ENCODE measurements at regions not wholly inside any gene's neighbourhood (a gene's known extent, or its start where the extent isn't known, plus 50 kb on each side); places are given as distances from the start of the nearest gene placed in this dataset.
"Not testable (repeated sequence)": the region's sequence is repeated elsewhere in the genome, so short reads cannot be mapped to it uniquely, and the experiment has no call there.

DNA sequence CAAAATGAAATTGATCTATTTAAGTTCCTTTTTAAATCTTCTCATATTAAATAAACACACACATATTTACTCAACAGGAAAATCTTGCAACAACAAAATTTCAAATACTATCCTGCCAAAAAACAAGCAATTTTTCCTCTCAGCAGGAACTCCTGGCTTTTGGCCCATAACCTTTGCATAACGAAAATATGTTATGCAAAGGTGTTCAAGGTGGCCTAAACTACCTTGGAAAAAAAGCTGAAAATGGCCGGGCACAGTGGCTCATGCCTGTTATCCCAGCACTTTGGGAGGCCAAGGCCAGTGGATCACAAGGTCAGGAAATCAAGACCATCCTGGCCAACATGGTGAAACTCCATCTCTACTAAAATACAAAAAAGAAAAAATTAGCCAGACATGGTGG lies 424.3 kb upstream of the ZNF337 start:
- not testable (repeated sequence) for DNase-seq

- DNase-seq, result not testable (repeated sequence)
Measured at GRCh38 chr20:26094498-26094897, 397.8 kb upstream of the ZNF337 start.

DNA sequence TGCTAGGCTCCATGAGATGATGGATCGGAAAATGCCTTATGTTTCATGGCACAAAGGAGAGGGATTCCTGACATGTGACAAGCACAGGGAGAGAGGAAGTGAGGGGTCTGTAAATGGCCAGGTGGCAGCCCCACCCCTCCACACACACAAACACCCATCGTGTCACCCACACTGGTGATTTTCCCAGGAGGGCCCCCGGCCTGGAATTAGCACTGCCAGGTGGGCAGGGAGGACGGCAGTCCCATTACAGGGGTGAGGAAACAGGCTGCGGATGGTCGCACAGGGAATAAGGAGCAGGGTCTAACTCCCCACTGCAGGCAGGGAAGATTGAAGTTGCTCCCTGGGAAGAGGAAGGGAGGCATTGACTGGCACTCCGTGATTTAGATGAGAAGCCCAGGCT lies 395.3 kb upstream of the ZNF337 start:
- DNase-seq, result not testable (repeated sequence)

- not testable (repeated sequence) for DNase-seq
Measured at GRCh38 chr20:26086195-26086594, 389.5 kb upstream of the ZNF337 start.

GRCh38 chr20:26073972-26074371 lies 377.3 kb upstream of the ZNF337 start:
- DNase-seq, result not testable (repeated sequence)

DNA sequence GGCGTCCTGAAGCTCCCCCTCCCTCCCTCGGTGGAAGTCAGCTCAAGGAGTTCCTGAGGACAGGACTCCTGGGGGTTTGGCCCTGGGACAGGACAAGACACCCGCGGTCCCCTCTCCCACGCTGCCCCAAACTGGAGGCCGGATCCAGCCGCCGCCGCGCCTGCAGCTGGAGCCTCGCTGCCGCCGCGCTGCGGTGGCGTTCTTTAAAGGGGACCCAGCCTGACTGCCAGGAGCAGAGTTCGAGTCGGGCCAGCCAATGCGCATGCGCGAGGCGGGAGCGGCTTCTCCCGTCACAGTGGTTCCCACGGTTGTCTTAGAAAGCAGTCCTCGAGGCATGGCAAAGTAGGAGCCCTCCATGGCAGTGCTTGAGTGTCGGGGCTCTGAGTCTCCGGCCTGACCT lies 362.7 kb upstream of the ZNF337 start:
- DNase-seq, result not testable (repeated sequence)

DNA sequence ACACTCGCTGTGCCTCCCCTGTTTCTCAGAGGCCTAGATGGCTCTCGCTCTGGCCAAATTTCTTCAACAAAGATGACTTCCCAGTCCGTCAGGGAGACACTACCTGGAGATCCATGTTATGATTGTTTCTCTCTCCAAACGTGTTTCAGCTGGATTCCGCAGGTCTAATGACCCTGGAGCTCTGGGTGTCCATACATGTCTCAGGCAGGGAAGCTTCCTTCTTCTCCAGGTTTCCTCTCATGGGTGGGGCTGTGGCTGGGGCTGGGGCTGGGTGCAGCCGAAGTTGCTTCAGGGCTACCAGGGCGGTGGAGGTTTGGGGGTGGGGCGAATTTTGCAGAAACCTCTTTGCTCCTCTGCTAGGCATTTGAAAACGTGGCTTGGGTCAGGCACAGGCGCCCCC lies 361.8 kb upstream of the ZNF337 start:
- DNase-seq, result not testable (repeated sequence)

DNA sequence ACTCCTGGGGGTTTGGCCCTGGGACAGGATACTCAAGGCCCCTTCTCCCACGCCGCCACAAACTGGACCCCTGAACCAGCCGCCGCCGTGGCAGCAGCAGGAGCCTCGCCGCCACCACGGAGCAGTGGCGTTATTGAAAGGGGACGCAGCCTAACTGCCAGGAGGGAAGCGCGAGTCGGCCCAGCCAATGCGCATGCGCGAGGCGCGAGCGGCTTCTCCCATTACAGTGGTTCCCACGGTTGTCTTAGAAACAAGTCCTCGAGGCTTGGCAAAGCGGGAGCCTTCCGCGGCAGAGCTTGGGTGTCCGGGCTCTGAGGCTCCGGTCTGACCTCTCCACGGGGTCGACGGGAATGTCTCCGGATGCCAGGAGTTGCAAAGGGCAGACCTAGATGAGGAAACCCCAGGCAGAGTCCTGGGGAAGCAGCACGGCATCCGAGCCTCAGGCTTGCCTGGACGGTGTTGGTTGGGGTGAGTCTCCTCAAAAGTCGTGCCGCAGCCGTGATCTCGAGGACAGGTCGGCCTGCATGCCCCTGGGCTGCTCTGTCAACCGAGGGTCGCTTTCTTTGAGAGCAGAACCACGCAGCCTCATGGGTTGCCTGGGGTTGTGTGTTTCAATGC lies 360.6 kb upstream of the ZNF337 start:
- not testable (repeated sequence) for DNase-seq

- DNase-seq, result not testable (repeated sequence)
Measured at GRCh38 chr20:26025792-26026191, 329.1 kb upstream of the ZNF337 start.

DNA sequence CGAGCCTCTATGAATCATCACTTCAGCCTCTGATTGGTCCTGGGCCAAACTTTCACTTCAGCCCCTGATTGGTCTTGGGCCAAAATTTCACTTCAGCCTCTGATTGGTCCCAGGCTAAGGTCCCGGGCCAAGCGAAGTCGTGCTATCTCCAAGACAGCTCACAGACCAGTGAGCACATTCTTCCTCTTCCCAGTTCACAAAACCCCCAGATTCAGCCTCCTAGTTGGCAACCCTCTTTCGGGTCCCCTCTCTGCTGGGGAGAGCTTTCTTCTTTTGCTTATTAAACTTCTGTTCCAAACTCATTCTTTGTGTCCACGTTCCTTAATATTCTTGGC lies 314.3 kb upstream of the ZNF337 start:
- not testable (repeated sequence) for DNase-seq

GRCh38 chr20:26010224-26010941 lies 313.7 kb upstream of the ZNF337 start:
- peak; percentile 2 for DNase-seq

DNA sequence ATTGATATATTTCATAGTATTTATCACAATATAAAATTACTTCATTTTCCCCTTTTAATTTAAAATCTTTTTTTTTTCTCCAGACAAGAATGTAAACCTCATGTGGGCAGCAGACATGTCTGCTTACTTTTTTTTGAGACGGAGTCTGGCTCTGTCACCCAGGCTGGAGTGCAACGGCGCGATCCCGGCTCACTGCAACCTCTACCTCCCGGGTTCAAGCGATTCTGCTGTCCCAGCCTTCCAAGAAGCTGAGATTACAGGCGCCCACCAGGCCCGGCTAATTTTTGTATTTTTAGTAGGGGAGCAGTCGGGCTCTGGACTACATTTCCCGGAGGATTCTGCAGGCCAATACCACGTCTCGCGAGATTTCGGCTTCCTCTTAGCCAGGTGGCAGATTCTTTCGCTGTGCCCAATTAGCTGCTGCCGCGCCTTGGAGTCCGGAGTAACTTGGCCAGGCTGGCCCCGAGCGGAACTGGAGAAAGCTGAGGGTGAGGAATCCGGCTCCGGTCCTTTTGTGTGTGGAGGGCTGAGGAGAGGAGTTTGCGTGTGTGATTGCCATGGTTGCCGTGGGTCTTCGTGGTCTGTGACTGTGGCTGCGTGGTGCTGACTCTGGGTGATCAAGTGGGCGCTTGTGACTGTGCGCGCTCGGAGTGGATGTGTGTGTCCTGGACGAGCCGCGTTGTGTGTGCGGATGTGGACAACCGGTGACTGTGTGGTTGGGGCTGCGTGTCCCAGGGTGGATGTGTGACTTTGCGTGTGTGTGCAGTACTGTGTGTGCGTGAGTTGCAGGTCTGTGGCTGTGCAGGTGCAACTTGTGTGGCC lies 313.0 kb upstream of the ZNF337 start:
- DNase-seq, result peak; percentile 73

- DNase-seq, result not testable (repeated sequence)
Measured at GRCh38 chr20:26008026-26008425, 311.4 kb upstream of the ZNF337 start.

DNA sequence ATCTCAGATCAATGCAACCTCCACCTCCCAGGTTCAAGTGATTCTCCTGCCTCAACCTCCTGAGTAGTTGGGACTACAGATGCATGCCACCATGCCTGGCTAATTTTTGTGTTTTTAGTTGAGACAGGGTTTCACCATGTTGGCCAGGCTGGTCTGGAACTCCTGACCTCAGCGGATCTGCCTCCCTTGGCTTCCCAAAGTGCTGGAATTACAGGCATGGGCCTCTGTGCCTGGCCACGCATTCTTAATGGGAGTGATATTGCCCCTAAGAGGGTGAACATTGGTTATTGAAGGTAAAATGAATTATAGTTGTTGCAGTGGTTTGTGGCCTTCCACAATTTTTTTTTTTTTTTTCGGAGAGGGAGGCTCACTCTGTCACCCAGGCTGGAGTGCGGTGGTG lies 309.5 kb upstream of the ZNF337 start:
- DNase-seq, result not testable (repeated sequence)

DNA sequence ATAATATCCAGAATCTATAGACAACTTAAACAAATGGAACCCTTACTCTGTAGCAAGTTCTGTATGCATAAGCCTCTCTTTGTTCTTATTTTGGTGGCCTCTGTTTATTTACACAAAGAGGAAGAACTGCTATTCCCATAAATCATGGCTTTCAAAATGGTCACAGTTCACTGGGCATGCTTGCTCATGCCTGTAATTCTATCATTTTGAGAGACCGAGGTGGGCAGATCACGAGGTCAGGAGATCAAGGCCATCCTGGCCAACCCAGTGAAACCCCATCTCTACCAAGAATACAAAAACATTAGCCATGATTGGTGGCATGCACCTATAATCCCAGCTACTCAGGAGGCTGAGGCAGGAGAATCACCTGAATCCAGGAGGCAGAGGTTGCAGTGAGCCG lies 307.3 kb upstream of the ZNF337 start:
- not testable (repeated sequence) for DNase-seq

GRCh38 chr20:25997367-25998038 lies 300.9 kb upstream of the ZNF337 start:
- DNase-seq, result not testable (repeated sequence)

DNA sequence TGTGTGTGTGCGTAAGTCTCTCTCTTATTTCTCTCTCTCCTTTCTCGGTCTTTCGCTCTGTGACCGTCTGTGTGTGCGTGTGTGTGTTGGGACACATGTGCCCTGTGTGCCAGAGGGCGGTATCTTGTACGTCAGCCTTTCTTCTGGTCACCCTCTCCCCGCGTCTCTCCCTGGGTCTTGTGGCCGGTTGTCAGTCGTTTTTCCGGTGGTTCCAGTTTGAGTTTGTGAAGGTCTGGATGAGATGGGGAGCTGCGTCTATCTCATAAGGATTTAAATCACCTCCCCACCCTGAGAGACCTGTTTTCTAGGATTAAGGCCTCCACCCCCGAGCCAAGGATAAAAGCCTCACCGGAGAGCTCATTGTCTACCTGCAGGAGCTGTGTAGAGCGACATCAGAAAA lies 295.5 kb upstream of the ZNF337 start:
- DNase-seq, result no peak

DNA sequence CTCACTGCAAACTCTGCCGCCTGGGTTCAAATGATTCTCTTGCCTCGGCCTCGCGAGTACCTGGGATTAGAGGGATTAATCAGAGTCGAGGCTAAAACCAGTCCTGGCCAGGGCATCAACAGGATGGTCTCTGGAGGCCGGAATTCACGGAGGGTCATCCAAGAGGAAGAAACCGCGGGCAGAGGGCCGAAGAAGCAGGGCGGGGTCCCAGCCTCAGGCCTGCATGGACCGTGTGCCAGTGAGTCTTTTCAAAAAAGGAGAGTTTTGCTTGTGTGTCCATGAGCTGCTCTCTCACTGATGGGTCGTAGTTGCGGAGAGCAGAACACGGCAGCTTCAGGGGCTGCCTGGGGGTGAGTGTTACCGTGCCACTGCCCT lies 295.1 kb upstream of the ZNF337 start:
- no peak for DNase-seq

- DNase-seq, result no peak
Measured at GRCh38 chr20:25991051-25991755, 294.6 kb upstream of the ZNF337 start.

DNA sequence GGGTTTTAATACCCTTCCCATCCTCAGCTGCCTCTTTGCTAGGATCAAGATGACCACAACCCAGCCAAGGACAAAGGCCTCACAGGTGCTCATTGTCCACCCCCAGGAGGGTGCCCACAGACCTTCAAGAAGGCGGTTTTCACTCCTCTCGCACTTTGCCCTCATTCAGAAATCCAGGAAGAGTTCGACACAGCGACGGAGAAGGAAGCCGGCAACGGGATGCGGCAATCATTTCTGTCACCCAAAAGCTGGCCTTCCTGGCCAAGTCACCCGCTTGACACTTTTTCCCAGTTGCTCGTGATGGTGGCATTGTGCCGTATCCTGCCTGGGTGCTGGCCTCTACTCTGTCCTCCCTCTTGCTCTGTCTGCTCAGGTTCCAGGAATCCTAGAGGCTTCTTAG lies 293.0 kb upstream of the ZNF337 start:
- not testable (repeated sequence) for DNase-seq

- DNase-seq, result no peak
Measured at GRCh38 chr20:25989196-25989595, 292.5 kb upstream of the ZNF337 start.

- not testable (repeated sequence) for DNase-seq
Measured at GRCh38 chr20:25987928-25988560, 291.4 kb upstream of the ZNF337 start.
